ENCODE measurements at regions not wholly inside any gene's neighbourhood (a gene's known extent, or its start where the extent isn't known, plus 50 kb on each side); places are given as distances from the start of the nearest gene placed in this dataset.

DNA sequence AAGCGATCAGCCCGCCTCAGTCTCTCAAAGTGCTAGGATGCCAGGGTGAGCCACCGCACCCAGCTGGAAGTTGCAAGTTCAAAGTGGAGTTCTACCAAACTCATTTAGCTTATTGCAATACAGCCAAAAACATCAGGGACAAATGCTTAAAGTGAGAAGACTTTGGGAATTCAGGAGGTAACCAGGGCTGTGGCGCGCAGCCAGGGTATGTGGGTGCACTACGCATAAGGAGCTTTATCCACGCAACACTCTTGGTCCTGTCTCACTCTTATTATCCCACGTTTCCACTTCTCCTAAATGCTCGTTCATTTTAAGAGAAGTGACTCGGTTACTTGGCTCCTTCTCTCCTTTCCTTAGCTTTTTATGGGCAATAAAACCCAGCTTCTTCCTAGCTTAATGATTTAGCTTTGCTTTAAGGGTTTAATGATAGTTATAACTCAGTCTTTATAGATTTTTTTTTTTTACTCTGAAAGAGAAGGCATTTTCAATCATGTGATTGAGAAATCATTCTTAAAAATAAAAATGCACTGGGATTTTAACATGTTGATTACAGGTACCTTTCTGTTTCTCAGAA is 199.8 kb downstream of the KCNE4 start:
- no peak overlapping the region for H2BK15ac ChIP-seq (ENCODE audit: low read depth, low read length)
- Mint-ChIP-seq H3K4me3 (no peak overlapping the region), H3K9me3 (peaks cover 5 to 10% of the 10 kb centered on the region in 2 experiments; a peak in 3 of 5 replicates), H3K27me3 (ENCODE audit: low read depth) (no peaks in the 10 kb centered on the region), H3K4me1 (no peaks in the 10 kb centered on the region), H3K36me3 (ENCODE audit: insufficient read depth in 1 of 3, low read depth in 3 of 3) (peaks cover 0 to 5% (median 0%) of the 10 kb centered on the region in 3 experiments; a peak in 2 of 7 replicates), H3K27ac (no peak overlapping the region)
- no peak overlapping the region for H4K5ac ChIP-seq (ENCODE audit: insufficient read length, low read depth, low read length)
- H2BK12ac ChIP-seq (ENCODE audit: insufficient read length, low read depth, low read length) = no peak overlapping the region
- no peaks in the 10 kb centered on the region for H3K4me1 ChIP-seq (ENCODE audit: insufficient read depth, low read length)
- no peak overlapping the region for H2AK5ac ChIP-seq (ENCODE audit: insufficient read length, low read length)
- no peak overlapping the region for H3K18ac ChIP-seq (ENCODE audit: insufficient read length, low read depth, low read length)
- H3K14ac ChIP-seq (ENCODE audit: insufficient read depth, low read length) = no peak overlapping the region
- no peak overlapping the region for H3K23ac ChIP-seq (ENCODE audit: insufficient read length, low read depth, low read length)
- H3T11ph ChIP-seq (ENCODE audit: low read length) = no peak overlapping the region
- WGBS (ENCODE audit: extremely low coverage, insufficient read length, low lambda C conversion rate) = no CpG with 5 or more reads among the region's 10 CpGs
- no peak overlapping the region for H2BK20ac ChIP-seq (ENCODE audit: low read depth, low read length, poor library complexity, severe bottlenecking)
- H4K8ac ChIP-seq (replicated peaks; ENCODE audit: insufficient read length, low read depth, low read length) = no peak overlapping the region
- DNase-seq = no peak
- H2AFZ ChIP-seq (ENCODE audit: low read length) = no peak overlapping the region
- no peak overlapping the region for H2BK5ac ChIP-seq (ENCODE audit: insufficient read length, low read length)
- H3K9ac ChIP-seq (ENCODE audit: extremely low read depth, insufficient read length, low read length) = no peak overlapping the region
- H4K20me1 ChIP-seq (ENCODE audit: control insufficient read depth, insufficient read depth, insufficient read length) = no peaks in the 10 kb centered on the region
- no peak overlapping the region for H3K4me2 ChIP-seq (ENCODE audit: insufficient read depth, insufficient read length, low read length)
- no peak overlapping the region for H4K91ac ChIP-seq (ENCODE audit: insufficient read length, low read depth, low read length)
- no peak overlapping the region for H2BK120ac ChIP-seq (ENCODE audit: low read depth, low read length, poor library complexity, severe bottlenecking)
- no peaks in the 10 kb centered on the region for H3K23me2 ChIP-seq (ENCODE audit: insufficient read length, low read depth, low read length, poor library complexity, severe bottlenecking)
- TF ChIP-seq CTCF (conservative IDR thresholded peaks at IDR 0.05) = no peak
- no peaks in the 10 kb centered on the region for H3K27me3 ChIP-seq (ENCODE audit: insufficient read depth, low read length)
- no peak overlapping the region for H3K4ac ChIP-seq (ENCODE audit: low read depth, low read length)
- no peak overlapping the region for H3K56ac ChIP-seq (ENCODE audit: insufficient read length, low read depth, low read length)
- H3K27ac ChIP-seq (ENCODE audit: insufficient read length, low read depth, low read length) = no peak overlapping the region
- no peaks in the 10 kb centered on the region for H3K9me3 ChIP-seq (ENCODE audit: control insufficient read depth, low read depth, low read length)
- H3K79me1 ChIP-seq (ENCODE audit: insufficient read depth, low read depth, low read length, poor library complexity, severe bottlenecking) = no peaks in the 10 kb centered on the region
- no peaks in the 10 kb centered on the region for H3K79me2 ChIP-seq (ENCODE audit: insufficient read depth, low read length)

Measured in H9 (cell line).